Inflammatory macrophage (primary cell): ENCODE measurements at regions not wholly inside any gene's neighbourhood (a gene's known extent, or its start where the extent isn't known, plus 50 kb on each side); places are given as distances from the start of the nearest gene placed in this dataset.
A peak's percentile ranks its signal among the peaks of the same experiment; 100 is the strongest.
"Not testable (repeated sequence)": the region's sequence is repeated elsewhere in the genome, so short reads cannot be mapped to it uniquely, and the experiment has no call there.

Source experiments
- DNase-seq, 2 donors: peaks; one replicate each; pipeline ENCODE4 v3.0.0-alpha.2; 2020 to 2022

DNA sequence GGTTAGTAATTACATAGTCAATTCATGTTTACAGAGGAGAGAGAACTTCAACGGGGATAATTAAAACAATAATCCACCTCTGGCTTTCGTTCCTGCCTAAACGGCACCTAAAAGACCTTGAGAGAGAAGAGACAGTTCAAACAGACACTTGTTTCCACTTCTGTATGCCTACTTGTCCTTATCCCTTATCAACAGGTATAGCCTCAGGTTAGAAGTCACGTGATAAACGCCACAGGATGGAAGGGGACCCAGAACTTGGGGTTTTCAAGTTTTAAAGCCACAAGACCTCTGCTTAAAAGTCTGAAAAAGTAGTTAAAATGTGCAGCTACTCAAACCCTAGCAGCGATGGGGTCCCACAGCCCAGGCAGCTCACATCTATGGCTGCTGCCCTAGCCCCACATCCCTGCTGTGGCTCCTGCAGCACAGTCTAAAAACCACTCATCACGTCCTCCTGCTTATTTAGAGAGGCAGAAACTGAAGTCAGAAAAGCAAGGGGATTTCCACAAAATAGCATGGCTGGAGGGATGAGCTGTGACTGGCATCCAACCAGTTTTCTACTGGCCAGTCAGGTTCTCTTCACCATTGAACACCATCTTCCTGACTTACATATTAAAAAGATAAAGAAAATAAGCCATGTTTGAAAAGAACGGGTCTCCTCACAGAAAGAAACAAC, 51.2 kb upstream of the SEC16B start:
- no peak for DNase-seq

DNA sequence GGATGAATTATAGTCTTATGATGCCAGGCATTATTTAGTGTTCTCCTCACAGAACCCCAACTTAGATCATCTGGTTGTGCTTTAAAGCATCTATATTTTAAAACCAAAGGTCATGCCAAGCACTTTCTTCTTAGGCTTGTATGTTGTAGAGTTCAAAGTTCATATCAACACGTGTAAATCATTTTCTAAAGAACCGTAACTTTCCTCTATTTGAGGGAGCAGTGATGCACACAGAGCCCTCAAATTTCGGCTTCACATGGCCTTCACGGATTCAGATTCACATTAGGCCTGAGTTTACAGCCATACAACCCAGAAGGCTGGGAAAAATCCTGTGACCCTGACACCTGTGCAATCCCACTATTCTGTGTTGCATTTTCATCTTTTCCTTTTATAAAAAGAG, 52.1 kb upstream of the SEC16B start:
- no peak for DNase-seq

DNA sequence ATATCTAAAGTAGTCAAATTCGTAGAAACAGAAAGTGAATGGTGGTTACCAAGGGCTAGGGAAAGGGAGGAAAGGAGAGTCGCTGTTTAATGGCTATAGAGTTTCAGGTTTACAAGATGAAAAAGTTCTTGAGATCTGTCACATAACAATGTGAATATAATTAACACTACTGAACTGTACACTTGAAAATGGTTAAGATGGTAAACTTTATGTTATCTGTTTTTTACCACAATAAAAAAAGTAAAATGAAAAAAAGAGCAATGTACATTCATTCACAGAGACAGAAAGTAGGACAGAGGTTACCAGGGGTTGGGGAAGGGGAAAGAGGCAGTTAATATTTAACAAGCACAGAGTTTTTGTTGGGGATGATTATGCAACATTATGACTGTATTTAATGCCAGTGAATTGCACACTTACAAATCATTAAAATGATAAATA, 53.3 kb upstream of the SEC16B start:
- no peak for DNase-seq

DNA sequence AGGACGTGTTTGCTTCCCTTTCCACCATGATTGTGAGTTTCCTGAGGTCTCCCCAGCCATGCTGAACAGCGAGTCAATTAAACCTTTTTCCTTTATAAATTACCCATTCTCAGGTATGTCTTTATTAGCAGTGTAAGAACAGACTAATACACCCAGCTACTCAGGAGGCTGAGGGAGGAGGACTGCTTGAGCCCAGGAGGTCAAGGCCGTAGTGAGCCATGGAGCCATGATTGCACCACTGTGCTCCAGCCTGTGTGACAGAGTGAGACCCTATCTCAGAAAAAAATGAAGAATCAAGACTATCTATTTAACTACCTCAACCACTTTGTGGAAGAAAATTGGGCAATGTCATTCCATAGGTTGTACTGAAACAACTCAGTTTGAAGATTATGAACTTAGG, 54.6 kb upstream of the SEC16B start:
- DNase-seq = no peak

DNA sequence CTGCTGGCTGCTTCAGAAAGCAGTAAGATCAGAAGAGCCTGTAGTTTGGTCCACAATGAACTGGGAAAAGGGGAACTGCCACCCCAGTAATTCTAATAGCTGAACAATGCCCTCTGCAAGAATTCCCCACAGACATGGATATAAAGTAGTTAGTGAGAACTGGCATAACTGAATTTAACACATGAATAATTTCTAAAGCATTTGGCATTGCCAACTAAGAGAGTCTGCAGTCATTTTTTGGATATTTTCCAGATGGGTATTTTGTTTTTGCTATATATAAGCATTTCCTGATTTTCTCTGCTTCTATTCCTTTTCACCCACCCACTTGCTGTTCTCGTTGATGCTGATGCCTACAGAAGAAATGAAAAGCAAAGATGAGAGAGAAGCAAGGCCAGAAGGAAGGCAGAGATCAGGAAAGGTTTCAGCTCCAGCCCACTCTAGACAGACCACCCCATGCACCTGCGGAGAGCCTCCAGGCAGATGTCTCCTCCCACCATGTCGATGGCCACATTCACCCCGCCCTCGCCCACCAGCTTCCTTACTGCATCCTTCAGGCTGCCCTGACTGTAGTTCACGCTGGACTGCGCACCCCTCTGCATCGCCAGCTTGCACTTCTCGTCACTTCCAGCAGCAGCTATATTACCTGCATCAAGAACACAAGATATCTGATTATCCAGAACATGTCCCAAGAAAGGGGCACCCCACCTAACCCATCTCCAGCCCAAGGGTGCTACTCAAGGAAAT, 55.9 kb upstream of the SEC16B start:
- no peak for DNase-seq

DNA sequence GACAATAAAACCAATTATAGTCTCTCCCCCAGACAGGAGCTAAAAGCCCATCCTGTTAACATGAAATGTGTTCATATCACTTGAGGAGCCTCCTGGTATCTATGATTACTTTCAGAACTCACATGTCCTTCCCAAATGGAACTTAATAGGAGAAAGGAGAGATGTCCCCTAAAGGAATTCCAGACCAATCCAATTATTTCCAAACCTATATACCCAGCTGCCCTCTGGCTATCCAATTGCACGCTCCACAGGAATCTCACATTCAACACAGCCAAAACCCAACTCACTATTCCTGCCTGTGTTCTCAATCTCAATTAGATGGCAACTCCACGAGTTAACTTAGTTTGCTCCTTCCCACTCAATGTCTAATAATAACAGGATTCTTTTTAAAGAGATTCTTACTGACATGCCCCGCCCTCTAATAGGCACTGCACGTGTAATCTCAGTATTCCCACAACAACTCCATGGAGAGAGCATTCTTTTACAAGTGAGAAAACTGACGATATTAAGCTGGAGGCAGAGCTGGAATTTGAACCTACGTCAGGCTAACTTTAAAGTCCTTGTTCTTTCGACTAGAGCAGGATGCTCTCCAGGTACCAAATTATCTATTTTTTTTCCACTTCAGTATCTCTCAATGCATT, 59.1 kb upstream of the SEC16B start:
- no peak for DNase-seq

DNA sequence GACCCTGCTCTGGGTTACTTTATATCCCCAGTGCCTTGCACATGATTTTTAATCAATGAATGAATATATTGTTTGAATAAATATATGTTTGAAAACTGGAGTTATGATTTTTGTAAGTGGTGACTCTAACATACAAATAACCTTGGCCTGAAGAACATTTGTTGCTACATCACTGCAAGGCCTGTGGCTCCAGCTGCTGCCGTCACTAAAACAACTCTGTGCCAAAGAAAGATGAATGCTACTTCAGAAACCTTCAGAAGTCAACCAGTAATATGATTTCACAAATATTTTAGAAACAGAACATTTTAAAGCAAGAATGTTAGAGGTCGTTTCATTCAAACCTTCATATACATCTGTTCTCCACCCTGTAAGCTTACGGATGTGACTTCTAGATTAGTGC, 60.6 kb upstream of the SEC16B start:
- no peak for DNase-seq

DNA sequence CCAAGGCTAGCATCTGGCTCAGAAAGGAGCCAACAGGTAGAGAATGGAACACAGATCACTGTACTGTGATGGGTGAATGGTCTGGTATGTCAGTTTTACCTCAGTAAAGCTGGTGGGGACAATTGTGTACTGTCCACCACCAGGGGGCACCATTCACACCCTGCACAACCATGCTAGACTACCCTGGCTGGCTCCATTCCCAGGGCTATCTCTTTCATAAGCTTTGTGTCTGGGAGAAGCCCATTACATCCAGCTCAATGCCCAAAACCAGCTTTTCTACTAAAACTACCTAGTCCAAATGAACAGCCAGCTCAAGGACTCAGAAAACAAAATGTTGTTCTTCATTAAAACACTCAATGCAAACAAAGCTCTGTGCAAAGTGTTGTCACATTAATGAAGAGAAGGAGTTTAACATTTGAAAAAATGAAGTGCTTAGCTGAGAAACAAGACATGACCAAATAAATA, 62.0 kb upstream of the RASAL2 start:
- DNase-seq = peak; percentile 62 to 77

DNA sequence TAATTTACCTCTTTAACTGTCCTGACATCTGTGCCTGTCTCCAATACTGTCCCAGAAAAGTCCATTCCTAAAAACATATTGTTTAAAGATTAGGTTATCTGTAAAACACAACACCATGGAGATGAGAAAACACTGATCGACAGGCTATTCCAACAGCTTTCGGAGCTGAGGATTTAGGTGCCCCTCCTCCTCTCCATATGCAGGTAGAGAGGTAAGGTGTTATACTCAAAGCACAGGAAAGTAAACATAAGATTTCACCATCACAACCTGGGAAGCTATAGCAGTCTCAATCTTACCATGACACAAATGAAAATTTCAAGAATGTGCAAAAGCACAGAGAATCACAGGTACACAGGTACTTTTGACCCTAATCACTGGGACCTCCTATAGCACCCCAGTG, 60.9 kb upstream of the RASAL2 start:
- no peak for DNase-seq

DNA sequence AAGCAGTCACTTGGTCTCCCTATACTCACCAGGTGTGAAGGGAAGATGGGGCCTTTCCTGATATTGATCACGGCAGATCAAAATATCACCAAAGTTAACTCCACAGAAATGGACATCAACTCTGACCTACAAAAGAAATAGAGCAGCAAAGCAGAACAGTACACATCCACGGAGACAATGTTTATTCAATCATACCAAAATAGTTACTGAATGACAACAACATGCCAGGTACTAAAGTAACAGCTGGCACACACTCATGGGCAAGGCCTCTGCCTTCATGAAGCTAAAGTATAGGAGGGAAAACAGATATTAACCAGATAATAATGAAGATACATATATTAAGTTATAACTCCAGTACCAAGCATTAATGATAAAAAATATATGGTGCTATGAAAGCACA, 59.2 kb upstream of the RASAL2 start:
- DNase-seq = no peak

DNA sequence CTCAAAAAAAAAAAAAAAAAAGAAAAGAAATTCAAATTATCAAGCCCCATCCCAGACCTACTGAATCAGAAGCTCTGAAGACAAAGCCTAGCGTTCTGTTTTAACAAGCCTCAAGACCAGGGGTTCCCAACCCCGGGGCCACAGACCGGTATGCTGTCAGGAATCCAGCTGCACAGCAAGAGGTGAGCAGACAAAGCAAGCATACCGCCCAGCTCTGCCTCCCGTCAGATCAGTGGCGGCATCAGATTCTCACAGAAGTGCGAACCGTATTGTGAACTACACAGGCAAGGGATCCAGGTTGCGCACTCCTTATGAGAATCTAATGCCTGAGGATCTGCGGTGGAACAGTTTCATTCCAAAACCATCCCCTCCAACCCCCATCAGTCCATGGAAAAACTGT, 57.8 kb upstream of the RASAL2 start:
- DNase-seq = no peak

DNA sequence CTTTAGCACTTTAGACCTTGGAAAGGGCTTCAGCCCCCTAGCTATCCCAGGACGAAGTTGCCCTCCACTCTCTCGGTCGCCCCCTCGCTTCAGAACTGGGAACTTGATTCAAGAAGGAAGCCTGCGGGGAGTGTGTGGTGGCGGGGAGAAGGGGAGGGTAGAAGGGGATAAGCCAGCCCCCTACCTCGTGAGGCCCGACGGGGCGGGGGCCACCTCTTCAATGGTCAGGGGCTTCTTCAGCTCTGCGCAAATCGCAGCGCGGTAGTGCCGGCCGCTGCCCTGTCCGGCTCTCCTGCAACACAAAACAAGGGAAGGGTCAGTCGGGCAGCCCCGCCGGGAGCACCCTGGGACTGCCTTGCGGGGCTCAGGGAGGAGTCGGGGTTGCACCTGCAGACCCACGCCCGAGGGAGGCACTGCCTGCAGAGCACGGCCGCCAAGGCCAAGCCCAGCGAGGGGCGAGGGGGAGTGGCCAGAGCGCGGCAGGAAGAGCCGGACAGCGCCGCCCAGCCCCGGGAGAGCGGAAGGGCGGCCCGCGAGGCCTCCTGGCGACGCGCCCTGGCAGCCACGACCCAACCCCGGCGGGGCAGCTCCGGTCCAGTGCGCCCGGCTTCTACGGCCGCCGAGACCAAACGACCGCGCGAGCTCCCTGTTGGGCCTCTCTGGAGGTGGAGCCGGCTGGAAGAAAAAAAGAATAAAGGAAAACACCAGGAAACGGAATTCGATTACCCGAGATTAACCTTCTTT, 56.2 kb upstream of the RASAL2 start:
- DNase-seq = peak; percentile 79 to 88

DNA sequence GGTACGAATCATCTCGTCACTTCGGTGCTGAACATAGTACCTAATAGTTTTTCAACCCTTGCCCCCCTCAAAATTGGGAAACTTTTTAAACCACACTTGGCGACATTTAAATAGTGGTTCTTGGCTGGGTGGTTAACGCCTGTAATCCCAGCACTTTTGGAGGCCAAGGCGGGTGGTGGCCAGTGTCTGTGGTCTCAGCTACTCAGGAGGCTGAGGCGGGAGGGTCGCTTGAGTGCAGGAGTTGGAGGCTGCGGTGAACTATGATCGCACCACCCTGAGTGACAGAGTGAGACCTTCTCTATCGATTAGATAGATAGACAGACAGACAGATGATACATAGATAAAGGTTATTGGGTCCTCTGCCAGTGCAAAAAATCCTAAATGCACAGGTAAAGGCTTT, 55.5 kb upstream of the RASAL2 start:
- DNase-seq = no peak

DNA sequence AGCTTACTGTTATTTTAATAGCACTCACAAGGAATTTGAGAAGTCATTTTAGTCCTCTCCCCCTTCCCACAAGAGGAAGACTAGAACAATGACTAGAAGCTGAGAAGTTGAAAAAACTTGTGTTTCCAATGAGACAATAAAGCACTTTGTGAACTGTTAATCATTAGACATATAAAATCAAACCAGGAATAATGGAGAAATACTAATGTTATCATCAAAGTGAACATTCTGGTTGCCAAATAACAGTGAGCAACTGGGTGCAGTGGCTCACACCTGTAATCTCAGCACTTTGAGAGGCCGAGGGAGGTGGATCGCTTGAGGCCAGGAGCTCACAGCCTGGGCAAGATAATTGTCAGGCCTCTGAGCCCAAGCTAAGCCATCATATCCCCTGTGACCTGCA, 54.0 kb upstream of the RASAL2 start:
- no peak for DNase-seq

DNA sequence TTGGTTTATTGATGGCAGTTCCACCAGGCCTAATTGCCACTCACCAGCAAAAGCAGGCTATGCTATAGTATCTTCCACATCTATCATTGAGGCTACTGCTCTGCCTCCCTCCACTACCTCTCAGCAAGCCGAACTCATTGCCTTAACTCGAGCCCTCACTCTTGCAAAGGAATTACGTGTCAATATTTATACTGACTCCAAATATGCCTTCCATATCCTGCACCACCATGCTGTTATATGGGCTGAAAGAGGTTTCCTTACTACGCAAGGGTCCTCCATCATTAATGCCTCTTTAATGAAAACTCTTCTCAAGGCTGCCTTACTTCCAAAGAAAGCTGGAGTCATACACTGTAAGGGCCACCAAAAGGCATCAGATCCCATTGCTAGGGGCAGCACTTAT, 50.0 kb upstream of the RASAL2 start:
- DNase-seq = not testable (repeated sequence)
